ENCODE measurements at regions not wholly inside any gene's neighbourhood (a gene's known extent, or its start where the extent isn't known, plus 50 kb on each side); places are given as distances from the start of the nearest gene placed in this dataset.
"Not testable (repeated sequence)": the region's sequence is repeated elsewhere in the genome, so short reads cannot be mapped to it uniquely, and the experiment has no call there.

DNA sequence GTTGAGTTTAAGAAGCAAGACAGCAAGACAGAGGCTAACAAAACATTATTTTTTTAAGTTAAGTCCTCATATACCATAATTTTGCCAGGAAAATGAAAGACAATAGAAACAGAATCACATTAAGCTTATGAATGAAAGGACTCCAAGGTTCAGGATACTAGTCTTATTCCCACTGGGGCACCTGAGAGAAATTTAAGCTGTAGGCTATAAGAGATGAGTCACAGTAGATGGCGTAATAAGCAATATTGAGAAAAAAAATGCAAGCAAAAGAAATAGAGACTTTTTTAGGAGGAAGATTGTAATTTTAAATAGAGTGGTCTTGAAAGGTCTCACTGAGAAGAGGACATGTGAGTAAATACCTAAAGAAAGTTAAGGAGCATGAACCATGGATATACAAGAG is 57.1 kb upstream of the KIF2B start:
- no peak overlapping the region for H3K9ac ChIP-seq (ENCODE audit: low read depth, low read length)
- H3K9me3 ChIP-seq (replicated peaks; ENCODE audit: low read length), result no peaks in the 10 kb centered on the region
- no peak overlapping the region for H3K4me3 ChIP-seq (ENCODE audit: low read length)

DNA sequence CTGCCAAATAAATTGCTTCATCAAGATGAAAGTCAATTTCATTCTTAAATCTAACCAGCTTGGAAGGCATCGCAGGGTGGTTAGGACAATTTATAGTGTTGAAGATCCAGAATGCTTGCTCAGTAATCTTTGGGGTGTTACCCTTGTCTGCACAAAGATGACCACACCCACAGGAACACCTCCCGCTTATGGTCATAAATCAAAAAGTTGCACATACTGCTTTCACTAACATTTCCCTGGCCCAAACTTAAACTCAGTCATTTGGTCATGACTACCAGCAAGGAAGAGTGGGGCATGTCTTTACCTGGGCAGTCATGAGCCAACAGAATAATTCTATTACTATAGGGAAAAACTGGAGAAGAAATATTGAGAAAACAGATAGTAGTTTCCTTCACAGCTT is 57.6 kb upstream of the KIF2B start:
- no peaks in the 10 kb centered on the region for H3K27me3 ChIP-seq (ENCODE audit: control insufficient read depth, insufficient read depth, low read length)
- H3K9ac ChIP-seq (ENCODE audit: low read depth, low read length), result no peak overlapping the region
- H3K4me2 ChIP-seq (ENCODE audit: low read length), result no peak overlapping the region
- no peaks in the 10 kb centered on the region for H3K9me3 ChIP-seq (replicated peaks; ENCODE audit: low read length)
- H3K4me1 ChIP-seq (ENCODE audit: control insufficient read depth, insufficient read depth, low read length), result no peaks in the 10 kb centered on the region
- H3K36me3 ChIP-seq (ENCODE audit: insufficient read depth, low read length), result no peaks in the 10 kb centered on the region
- no peak overlapping the region for H3K4me3 ChIP-seq (ENCODE audit: low read length)

More for the DNA sequence above, 57.1 kb upstream of the KIF2B start:
- no peaks in the 10 kb centered on the region for H3K36me3 ChIP-seq (ENCODE audit: insufficient read depth, low read length)
- no peak overlapping the region for H3K4me2 ChIP-seq (ENCODE audit: low read length)
- H3K27me3 ChIP-seq (ENCODE audit: control insufficient read depth, insufficient read depth, low read length), result no peaks in the 10 kb centered on the region
- H3K4me1 ChIP-seq (ENCODE audit: control insufficient read depth, insufficient read depth, low read length), result no peaks in the 10 kb centered on the region

DNA sequence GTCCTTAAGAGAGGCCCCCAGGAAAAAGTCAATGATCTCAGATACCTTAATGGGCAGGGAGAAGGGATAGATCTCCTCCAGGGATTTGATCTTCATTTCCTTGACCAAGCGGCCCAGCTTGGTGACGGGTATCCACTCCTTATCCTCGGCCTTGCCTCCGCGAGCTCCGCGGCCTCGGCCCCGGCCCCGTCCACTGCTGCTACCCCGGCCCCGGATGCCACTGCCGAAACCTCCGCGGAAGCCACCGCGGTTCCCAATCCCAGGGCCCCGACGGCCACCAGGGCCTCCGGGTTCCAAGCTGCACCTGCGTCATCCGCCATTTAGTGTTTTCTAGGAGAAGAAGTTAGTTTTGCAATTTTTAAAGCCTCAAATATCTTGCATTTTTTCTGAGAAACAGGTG is 65.2 kb upstream of the KIF2B start:
- H3K36me3 ChIP-seq (ENCODE audit: insufficient read depth, low read length), result no peaks in the 10 kb centered on the region
- H3K9ac ChIP-seq (ENCODE audit: low read depth, low read length), result no peak overlapping the region
- H3K4me1 ChIP-seq (ENCODE audit: control insufficient read depth, insufficient read depth, low read length), result no peaks in the 10 kb centered on the region
- H3K4me2 ChIP-seq (ENCODE audit: low read length), result no peak overlapping the region
- H3K9me3 ChIP-seq (replicated peaks; ENCODE audit: low read length), result no peaks in the 10 kb centered on the region
- no peak overlapping the region for H3K4me3 ChIP-seq (ENCODE audit: low read length)
- no peaks in the 10 kb centered on the region for H3K27me3 ChIP-seq (ENCODE audit: control insufficient read depth, insufficient read depth, low read length)

DNA sequence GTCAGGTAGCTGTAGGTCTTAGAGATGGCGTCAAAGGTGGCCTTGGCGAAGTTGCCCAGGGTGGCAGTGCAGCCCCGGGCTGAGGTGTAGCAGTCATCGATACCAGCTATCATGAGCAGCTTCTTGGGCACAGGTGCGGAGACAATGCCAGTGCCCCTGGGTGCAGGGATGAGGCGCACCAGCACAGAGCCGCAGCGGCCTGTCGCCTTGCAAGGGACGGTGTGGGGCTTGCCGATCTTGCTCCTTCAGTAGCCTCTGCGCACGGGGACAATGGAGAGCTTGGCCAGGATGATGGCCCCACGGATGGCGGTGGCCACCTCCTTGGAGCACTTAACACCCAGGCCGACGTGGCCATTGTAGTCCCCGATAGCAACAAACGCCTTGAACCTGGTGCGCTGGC is 65.6 kb upstream of the KIF2B start:
- not testable (repeated sequence) for H3K36me3 ChIP-seq (ENCODE audit: insufficient read depth, low read length); H3K27me3 ChIP-seq (ENCODE audit: control insufficient read depth, insufficient read depth, low read length); H3K9me3 ChIP-seq (replicated peaks; ENCODE audit: low read length); H3K4me2 ChIP-seq (ENCODE audit: low read length); H3K4me1 ChIP-seq (ENCODE audit: control insufficient read depth, insufficient read depth, low read length); H3K4me3 ChIP-seq (ENCODE audit: low read length); H3K9ac ChIP-seq (ENCODE audit: low read depth, low read length)

DNA sequence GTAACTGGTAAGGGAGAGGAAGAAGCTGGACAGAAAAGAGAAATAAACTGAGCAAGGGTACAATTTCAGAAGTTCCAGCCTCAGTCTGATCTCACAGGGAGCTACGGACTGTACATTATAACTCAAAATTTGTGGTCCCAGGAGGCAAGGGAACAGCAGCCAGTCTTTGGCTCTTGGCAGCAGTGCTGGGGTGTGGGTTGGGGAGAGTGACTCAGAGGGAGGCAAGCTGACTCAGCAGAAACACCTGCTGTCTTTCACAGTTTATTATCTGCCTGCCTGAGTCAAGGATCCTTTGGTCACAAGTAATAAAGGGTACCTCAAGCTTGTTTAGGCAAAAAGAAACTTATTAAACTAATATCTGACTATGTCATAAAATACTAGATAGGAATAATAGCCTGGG is 73.5 kb upstream of the KIF2B start:
- H3K9ac ChIP-seq (ENCODE audit: low read depth, low read length), result no peak overlapping the region
- H3K4me1 ChIP-seq (ENCODE audit: control insufficient read depth, insufficient read depth, low read length), result peaks cover 3% of the 10 kb centered on the region
- H3K27me3 ChIP-seq (ENCODE audit: control insufficient read depth, insufficient read depth, low read length), result no peaks in the 10 kb centered on the region
- peak overlapping the region; percentile 31 for H3K4me2 ChIP-seq (ENCODE audit: low read length)
- no peaks in the 10 kb centered on the region for H3K9me3 ChIP-seq (replicated peaks; ENCODE audit: low read length)
- H3K36me3 ChIP-seq (ENCODE audit: insufficient read depth, low read length), result no peaks in the 10 kb centered on the region
- H3K4me3 ChIP-seq (ENCODE audit: low read length), result no peak overlapping the region

DNA sequence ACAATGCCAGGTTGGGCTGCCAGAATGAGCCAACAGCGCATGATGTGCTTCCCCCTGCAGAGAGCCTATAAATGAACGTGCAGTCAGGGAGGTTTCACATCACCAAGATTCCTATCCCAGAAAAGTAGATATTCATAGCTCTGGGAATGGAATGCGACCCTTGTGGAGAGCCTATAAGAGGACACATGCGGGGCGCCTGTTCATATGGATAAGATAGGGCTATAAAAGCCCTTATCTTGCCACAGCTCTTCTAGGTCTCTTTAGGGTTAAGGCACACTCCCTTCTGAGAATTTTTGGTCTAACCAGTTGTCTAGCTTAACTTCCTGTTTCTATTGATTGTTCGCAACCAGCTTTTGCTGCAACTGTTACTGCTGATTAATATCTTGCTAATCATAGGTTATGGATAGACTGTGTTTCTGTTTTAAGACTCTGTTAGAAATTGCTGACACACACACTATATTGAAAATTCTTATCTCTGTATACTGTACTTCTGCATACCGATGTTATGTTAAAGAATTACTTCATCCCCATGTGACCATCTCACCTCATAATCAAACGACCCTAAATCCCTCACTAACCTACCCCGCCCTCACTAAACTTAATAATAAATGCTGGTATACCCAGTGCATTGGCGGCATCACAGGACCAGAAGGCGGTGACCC is 74.4 kb upstream of the KIF2B start:
- H3K36me3 ChIP-seq (ENCODE audit: insufficient read depth, low read length); H3K9ac ChIP-seq (ENCODE audit: low read depth, low read length); H3K4me3 ChIP-seq (ENCODE audit: low read length): not testable (repeated sequence)

DNA sequence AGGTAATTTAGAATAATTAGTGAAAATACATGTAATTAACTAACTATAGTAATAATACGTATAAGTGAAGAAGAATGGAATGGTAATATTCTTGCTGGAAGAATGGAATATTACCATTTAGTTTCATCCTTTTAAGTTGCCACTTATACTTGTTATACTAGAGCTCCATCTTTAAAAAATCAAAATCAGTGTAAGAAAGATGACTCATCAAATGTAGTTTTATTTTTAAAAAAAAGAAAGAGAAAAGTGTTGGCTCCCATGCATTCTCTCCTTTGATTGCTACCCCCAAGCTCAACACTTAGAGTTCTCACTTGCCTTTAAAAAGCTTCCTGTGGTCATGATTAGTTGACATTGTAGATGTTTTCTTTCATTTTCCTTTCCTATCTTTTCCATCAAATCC is 82.4 kb upstream of the KIF2B start:
- no peak overlapping the region for H3K9ac ChIP-seq (ENCODE audit: low read depth, low read length)
- H3K9me3 ChIP-seq (replicated peaks; ENCODE audit: low read length), result no peaks in the 10 kb centered on the region
- H3K4me3 ChIP-seq (ENCODE audit: low read length), result no peak overlapping the region
- no peak overlapping the region for H3K4me2 ChIP-seq (ENCODE audit: low read length)
- H3K4me1 ChIP-seq (ENCODE audit: control insufficient read depth, insufficient read depth, low read length), result no peaks in the 10 kb centered on the region
- H3K36me3 ChIP-seq (ENCODE audit: insufficient read depth, low read length), result no peaks in the 10 kb centered on the region
- H3K27me3 ChIP-seq (ENCODE audit: control insufficient read depth, insufficient read depth, low read length), result no peaks in the 10 kb centered on the region

More for the DNA sequence above, 74.4 kb upstream of the KIF2B start:
- not testable (repeated sequence) for H3K4me1 ChIP-seq (ENCODE audit: control insufficient read depth, insufficient read depth, low read length); H3K9me3 ChIP-seq (replicated peaks; ENCODE audit: low read length); H3K4me2 ChIP-seq (ENCODE audit: low read length); H3K27me3 ChIP-seq (ENCODE audit: control insufficient read depth, insufficient read depth, low read length)

DNA sequence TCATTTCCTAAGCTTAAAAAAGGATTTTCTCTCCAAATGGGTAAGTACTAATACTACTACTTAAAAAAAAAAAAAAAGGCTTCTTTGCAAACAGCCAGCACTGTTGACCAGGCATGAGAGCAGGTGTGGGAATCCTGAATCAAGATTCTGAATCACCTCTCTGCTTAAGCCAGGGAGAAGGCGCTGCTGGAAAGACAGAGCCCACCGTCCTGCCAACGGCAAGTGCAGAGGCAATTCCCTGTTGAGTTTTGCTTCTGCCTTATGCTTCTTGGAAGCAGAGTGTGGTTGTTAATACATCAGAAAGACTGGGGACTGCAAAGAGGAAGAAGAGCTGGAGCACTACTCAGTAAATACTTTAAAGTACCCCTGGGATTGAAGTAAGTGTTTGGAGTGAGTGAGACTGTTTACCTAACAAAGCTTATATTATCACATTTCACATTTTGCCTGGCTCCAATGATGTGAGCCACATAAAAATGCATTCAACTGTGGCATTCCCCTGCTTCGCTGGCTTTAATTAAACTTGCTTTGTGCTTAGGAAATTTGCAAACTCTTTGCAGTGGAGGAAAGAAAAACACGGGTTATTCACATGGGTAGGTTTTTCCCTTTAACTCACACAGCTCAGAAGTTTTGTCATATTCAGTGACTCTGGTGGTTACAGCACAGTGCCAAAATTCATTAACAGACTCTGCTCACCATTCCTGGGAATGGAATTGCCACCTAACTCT is 86.0 kb upstream of the KIF2B start:
- Histone ChIP-seq H3K4me3 (ENCODE audit: low read length) (no peak overlapping the region), H3K27me3 (ENCODE audit: control insufficient read depth, insufficient read depth, low read length) (no peaks in the 10 kb centered on the region), H3K9ac (ENCODE audit: low read depth, low read length) (no peak overlapping the region), H3K4me2 (ENCODE audit: low read length) (no peak overlapping the region), H3K36me3 (ENCODE audit: insufficient read depth, low read length) (no peaks in the 10 kb centered on the region), H3K9me3 (replicated peaks; ENCODE audit: low read length) (no peaks in the 10 kb centered on the region), H3K4me1 (ENCODE audit: control insufficient read depth, insufficient read depth, low read length) (no peaks in the 10 kb centered on the region)

DNA sequence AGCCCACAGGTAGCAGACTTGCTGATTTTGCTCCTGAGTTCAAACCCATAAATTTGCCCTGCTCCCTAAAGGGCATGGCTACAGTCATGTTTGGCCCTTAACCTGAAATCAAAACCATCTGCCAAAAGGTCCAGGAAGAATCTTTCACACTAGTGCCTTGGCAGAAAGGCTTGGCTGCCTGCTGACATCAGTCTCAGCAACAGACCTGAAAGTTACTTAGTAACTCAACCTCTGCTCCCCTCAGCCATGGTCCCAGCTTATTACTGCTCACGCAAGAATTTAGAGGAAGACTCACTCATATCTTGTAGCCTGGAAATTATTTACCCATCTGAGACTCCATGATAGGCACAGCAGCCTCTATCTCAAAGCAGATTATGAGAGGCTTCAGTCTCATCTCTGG is 98.0 kb upstream of the KIF2B start:
- peaks cover 4% of the 10 kb centered on the region for H3K9me3 ChIP-seq (replicated peaks; ENCODE audit: low read length)
- H3K36me3 ChIP-seq (ENCODE audit: insufficient read depth, low read length), result no peaks in the 10 kb centered on the region
- H3K27me3 ChIP-seq (ENCODE audit: control insufficient read depth, insufficient read depth, low read length), result no peaks in the 10 kb centered on the region
- H3K9ac ChIP-seq (ENCODE audit: low read depth, low read length), result no peak overlapping the region
- H3K4me1 ChIP-seq (ENCODE audit: control insufficient read depth, insufficient read depth, low read length), result peaks cover 12% of the 10 kb centered on the region
- H3K4me2 ChIP-seq (ENCODE audit: low read length), result no peak overlapping the region
- H3K4me3 ChIP-seq (ENCODE audit: low read length), result no peak overlapping the region

DNA sequence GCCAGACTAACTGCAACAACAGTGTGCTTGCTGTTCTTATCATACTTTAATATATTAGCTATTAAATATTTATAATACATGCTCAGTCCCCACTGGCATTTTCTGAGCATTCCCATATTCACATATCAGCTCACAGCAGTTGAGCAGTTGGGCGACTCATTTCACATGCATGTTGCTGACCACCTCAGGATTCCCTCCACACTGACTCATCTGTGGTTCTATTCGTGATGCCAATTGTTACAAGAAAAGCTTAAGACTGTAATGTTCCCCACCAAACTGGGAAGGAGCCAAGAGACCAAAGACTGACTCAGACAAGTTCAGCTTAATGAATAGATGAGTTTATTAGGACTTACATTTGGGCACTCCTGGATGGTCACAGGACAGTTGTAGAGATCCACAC is 100.3 kb upstream of the KIF2B start:
- peaks cover 4% of the 10 kb centered on the region for H3K9me3 ChIP-seq (replicated peaks; ENCODE audit: low read length)

DNA sequence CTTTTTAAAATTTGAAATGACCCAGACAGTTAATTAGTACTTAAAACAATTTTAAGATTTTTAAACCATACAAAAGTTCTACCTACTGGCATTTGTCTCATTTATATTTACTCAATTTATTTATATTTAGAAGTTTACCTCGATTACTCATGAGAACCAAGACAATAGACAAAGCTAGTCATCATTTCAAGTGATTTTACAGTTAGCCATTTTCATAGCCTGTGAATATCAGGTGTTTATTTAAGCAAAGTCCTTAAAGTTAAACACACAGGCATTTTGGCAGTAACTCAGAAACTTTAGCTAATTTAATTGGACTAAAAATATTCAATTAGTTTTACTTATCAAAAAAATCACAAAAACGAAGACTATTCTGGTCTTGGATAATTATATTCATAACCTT is 101.6 kb upstream of the KIF2B start:
- H3K4me3 ChIP-seq (ENCODE audit: low read length), result no peak overlapping the region
- no peak overlapping the region for H3K9ac ChIP-seq (ENCODE audit: low read depth, low read length)
- no peaks in the 10 kb centered on the region for H3K27me3 ChIP-seq (ENCODE audit: control insufficient read depth, insufficient read depth, low read length)
- no peak overlapping the region for H3K4me2 ChIP-seq (ENCODE audit: low read length)
- H3K4me1 ChIP-seq (ENCODE audit: control insufficient read depth, insufficient read depth, low read length), result peaks cover 16% of the 10 kb centered on the region
- H3K36me3 ChIP-seq (ENCODE audit: insufficient read depth, low read length), result no peaks in the 10 kb centered on the region
- H3K9me3 ChIP-seq (replicated peaks; ENCODE audit: low read length), result no peaks in the 10 kb centered on the region

More for the DNA sequence above, 100.3 kb upstream of the KIF2B start:
- peak overlapping the region; percentile 42 for H3K4me3 ChIP-seq (ENCODE audit: low read length)
- peaks cover 16% of the 10 kb centered on the region for H3K4me1 ChIP-seq (ENCODE audit: control insufficient read depth, insufficient read depth, low read length)
- no peaks in the 10 kb centered on the region for H3K27me3 ChIP-seq (ENCODE audit: control insufficient read depth, insufficient read depth, low read length)
- no peaks in the 10 kb centered on the region for H3K36me3 ChIP-seq (ENCODE audit: insufficient read depth, low read length)
- peak overlapping the region; percentile 60 for H3K4me2 ChIP-seq (ENCODE audit: low read length)
- H3K9ac ChIP-seq (ENCODE audit: low read depth, low read length), result peak overlapping the region; percentile 43

DNA sequence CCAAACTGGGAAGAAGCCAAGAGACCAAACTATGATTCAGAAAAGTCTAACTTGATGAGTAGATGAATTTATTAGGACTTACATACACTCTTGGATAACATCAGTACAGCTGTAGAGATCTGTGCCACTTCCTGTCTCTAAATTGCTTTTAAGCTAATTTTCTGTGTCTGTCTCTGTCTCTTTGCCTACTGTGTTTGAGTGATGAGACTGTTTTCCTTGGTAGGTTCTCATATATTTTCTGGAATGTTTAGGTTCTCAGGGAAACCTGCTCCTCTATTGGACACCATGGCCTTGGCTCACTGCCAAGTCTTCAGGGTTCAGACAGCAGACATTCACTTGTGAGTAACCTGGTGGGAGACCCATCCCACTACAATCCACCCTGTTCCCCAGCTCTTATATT is 103.5 kb upstream of the KIF2B start:
- H3K4me1 ChIP-seq (ENCODE audit: control insufficient read depth, insufficient read depth, low read length), result peaks cover 16% of the 10 kb centered on the region
- H3K36me3 ChIP-seq (ENCODE audit: insufficient read depth, low read length), result no peaks in the 10 kb centered on the region
- H3K4me3 ChIP-seq (ENCODE audit: low read length), result no peak overlapping the region
- no peaks in the 10 kb centered on the region for H3K27me3 ChIP-seq (ENCODE audit: control insufficient read depth, insufficient read depth, low read length)
- H3K4me2 ChIP-seq (ENCODE audit: low read length), result no peak overlapping the region
- no peak overlapping the region for H3K9ac ChIP-seq (ENCODE audit: low read depth, low read length)
- no peaks in the 10 kb centered on the region for H3K9me3 ChIP-seq (replicated peaks; ENCODE audit: low read length)

Data from skeletal muscle satellite cell (primary cell).